Adrenal gland (tissue), 9 donors: ENCODE measurements at regions not wholly inside any gene's neighbourhood (a gene's known extent, or its start where the extent isn't known, plus 50 kb on each side); places are given as distances from the start of the nearest gene placed in this dataset.

Experiments
- DNase-seq, 7 donors: peaks; one replicate each; pipeline ENCODE4 v3.0.0-alpha.2; 2019 to 2020
- H3K27ac ChIP-seq, 5 donors: fragments of 200-600 bp; sonication (generic) in 4 of 5; 1 replicate in 3 of 5; 2 replicates in 2 of 5; pipeline versions ENCODE4 v1.5.1 to v1.8.0; 2016 to 2020; ENCODE audit warnings: mild to moderate bottlenecking in 1 of 5
- H3K27me3 ChIP-seq: fragments of 200-600 bp; 2 replicates; pipeline ENCODE4 v1.8.0; 2021
- H3K36me3 ChIP-seq, 2 donors: fragments of 200-600 bp; replicated peaks in 1 of 2; 1 replicate in 1 of 2; 2 replicates in 1 of 2; pipeline versions ENCODE4 v1.5.1 to v1.8.0; 2018 to 2022
- H3K4me1 ChIP-seq, 2 donors: fragments of 200-600 bp; replicated peaks in 1 of 2; 1 replicate in 1 of 2; 2 replicates in 1 of 2; pipeline versions ENCODE4 v1.5.1 to v1.8.0; 2018 to 2021
- H3K4me3 ChIP-seq, 4 donors: fragments of 200-600 bp; sonication (generic) in 3 of 4; one replicate each; pipeline ENCODE4 v1.5.1; 2016 to 2018
- H3K9me3 ChIP-seq, 3 donors: fragments of 200-600 bp; sonication (generic) in 1 of 3; replicated peaks in 1 of 3; 1 replicate in 2 of 3; 2 replicates in 1 of 3; pipeline versions ENCODE4 v1.5.1 to v1.8.0; 2016 to 2021
- POLR2A ChIP-seq, 2 donors: fragments of 450-650 bp; IDR thresholded peaks; one replicate each; pipeline ENCODE4 v1.6.1; 2017; ENCODE audit warnings: antibody characterized with exemption in 2 of 2, mild to moderate bottlenecking in 2 of 2, moderate library complexity in 1 of 2
- WGBS, 4 donors: extraction: QIAGEN DNeasy Blood & Tissue Kit in 2 of 4; methylation state at CpG; one replicate each; pipeline versions ENCODE4 v1.1.5 to v1.1.7; 2013 to 2017; 5-methylcytosine and 5-hydroxymethylcytosine counted together
- intact Hi-C, 2 donors: fragments of 100-400 bp; cut with DNase I; formaldehyde crosslinking; loops; one replicate each; pipeline versions ENCODE4 v1.14.1 to v1.15.0; 2022 to 2023
- TF ChIP-seq, protein P1 (sequence below), 6 experiments: fragments of 450-650 bp in 4 of 6; fragments of 200-600 bp in 2 of 6; sonication (generic) in 1 of 6; IDR thresholded peaks; 1 replicate in 5 of 6; 2 replicates in 1 of 6; pipeline versions ENCODE4 v1.5.1 to v1.8.0; 2016 to 2021; ENCODE audit warnings: antibody characterized with exemption in 6 of 6, mild to moderate bottlenecking in 2 of 6, moderate library complexity in 1 of 6
- donor health status: healthy with polysubstance abuse.
- donor health status: Bipolar disorder and iron deficiency.
- donor health status: DM: yes; HTN: yes; CAD: no.
- donor health status: DM: no; HTN: no; CAD: no.
- donor health status: DM: no; HTN: no; CAD: no.

DNA sequence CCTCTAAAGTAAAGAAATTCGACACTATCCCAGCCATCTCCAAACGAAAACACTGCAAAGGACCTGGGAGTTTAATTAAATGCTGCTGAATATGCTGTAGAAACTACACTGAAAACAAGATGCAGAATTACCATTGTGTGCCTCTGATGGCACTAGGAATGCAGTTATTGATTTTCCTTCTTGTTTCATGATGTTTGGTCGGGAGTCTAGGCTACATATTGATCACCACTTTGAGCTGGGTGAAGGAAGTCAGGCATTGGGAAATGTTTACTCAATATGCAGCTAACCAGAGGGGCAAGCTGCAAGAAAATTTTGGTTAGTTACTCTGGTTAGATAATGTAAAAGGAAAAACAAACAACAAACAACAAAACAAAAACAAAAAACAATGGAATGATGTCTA, 650.7 kb upstream of the GALNTL6 start:
- Histone ChIP-seq H3K36me3 (no peaks in the 10 kb centered on the region), H3K27ac (no peak overlapping the region), H3K27me3 (no peaks in the 10 kb centered on the region), H3K4me1 (no peaks in the 10 kb centered on the region), H3K4me3 (no peak overlapping the region), H3K9me3 (no peaks in the 10 kb centered on the region)
- intact Hi-C loops = no loop called here
- WGBS, 4 donors = 61 to 78% (median 67%) methylated on average over 3 of the region's 3 CpGs
- TF ChIP-seq, protein P1, sequence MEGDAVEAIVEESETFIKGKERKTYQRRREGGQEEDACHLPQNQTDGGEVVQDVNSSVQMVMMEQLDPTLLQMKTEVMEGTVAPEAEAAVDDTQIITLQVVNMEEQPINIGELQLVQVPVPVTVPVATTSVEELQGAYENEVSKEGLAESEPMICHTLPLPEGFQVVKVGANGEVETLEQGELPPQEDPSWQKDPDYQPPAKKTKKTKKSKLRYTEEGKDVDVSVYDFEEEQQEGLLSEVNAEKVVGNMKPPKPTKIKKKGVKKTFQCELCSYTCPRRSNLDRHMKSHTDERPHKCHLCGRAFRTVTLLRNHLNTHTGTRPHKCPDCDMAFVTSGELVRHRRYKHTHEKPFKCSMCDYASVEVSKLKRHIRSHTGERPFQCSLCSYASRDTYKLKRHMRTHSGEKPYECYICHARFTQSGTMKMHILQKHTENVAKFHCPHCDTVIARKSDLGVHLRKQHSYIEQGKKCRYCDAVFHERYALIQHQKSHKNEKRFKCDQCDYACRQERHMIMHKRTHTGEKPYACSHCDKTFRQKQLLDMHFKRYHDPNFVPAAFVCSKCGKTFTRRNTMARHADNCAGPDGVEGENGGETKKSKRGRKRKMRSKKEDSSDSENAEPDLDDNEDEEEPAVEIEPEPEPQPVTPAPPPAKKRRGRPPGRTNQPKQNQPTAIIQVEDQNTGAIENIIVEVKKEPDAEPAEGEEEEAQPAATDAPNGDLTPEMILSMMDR (IDR thresholded peaks at IDR 0.05) = no peak
- no peak for TF ChIP-seq POLR2A (IDR thresholded peaks at IDR 0.05)
- no peak for DNase-seq

GRCh38 chr4:171157462-171158082, 655.6 kb upstream of the GALNTL6 start:
- TF ChIP-seq, protein P1 (IDR thresholded peaks at IDR 0.05) = no peak
- no peak for TF ChIP-seq POLR2A (IDR thresholded peaks at IDR 0.05)
- DNase-seq = no peak
- Histone ChIP-seq H3K27ac (no peak overlapping the region), H3K9me3 (no peaks in the 10 kb centered on the region), H3K27me3 (no peaks in the 10 kb centered on the region), H3K4me1 (no peaks in the 10 kb centered on the region), H3K4me3 (no peak overlapping the region), H3K36me3 (no peaks in the 10 kb centered on the region)
- intact Hi-C loops = no loop called here
- WGBS, 4 donors = 48 to 57% (median 52%) methylated on average over 7 of the region's 7 CpGs

DNA sequence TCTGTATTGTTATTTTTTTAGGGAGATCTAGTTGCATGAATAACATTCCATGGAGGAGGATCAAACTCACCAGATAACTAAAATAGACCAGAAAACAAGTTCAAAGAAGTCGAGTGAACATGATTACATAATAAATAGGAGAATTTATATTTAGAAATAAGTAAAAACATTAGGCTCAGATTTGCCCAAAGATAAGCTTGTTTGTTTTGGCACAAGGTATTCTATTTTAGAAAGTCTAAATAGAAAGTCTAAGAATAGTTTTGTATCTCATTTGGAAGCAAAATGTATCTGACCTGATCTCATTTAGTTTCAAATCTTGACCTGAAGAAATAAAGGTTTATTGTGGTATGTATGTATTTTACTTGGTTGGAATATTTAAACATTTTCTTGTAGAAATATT, 670.6 kb upstream of the GALNTL6 start:
- no peak overlapping the region for H3K4me3 ChIP-seq
- H3K4me1 ChIP-seq = no peaks in the 10 kb centered on the region
- whole genome bisulfite sequencing, 4 donors = 3 to 10% (median 3%) methylated on average over 1 of the region's 1 CpG
- no peak for DNase-seq
- no peak overlapping the region for H3K27ac ChIP-seq
- intact Hi-C loops = no loop called here
- H3K36me3 ChIP-seq = no peaks in the 10 kb centered on the region
- TF ChIP-seq, protein P1 (IDR thresholded peaks at IDR 0.05) = no peak
- TF ChIP-seq POLR2A (IDR thresholded peaks at IDR 0.05) = no peak
- H3K27me3 ChIP-seq = no peaks in the 10 kb centered on the region
- H3K9me3 ChIP-seq = no peaks in the 10 kb centered on the region

DNA sequence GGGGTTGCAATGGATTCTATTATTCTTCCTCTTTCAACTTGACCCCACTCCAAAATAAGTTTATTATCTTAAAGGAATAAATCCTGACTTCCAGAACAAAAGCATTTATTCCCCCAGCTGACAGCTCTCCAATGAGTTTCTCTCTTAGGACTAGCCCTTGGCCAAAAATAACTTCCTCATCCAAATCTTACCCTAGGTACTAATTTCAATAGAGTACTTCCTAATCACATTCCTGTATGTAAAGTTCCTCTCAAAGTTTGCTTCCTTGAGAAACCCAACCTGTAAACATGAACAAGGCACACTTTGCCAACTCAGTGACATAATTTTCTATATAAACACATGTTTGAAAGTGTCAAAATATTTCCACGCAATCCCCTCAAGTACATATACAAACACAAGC, 671.2 kb upstream of the GALNTL6 start:
- H3K27me3 ChIP-seq = no peaks in the 10 kb centered on the region
- no peak for TF ChIP-seq POLR2A (IDR thresholded peaks at IDR 0.05)
- TF ChIP-seq, protein P1 (IDR thresholded peaks at IDR 0.05) = no peak
- H3K4me1 ChIP-seq = no peaks in the 10 kb centered on the region
- intact Hi-C loops = no loop called here
- H3K4me3 ChIP-seq = no peak overlapping the region
- no peaks in the 10 kb centered on the region for H3K36me3 ChIP-seq
- H3K27ac ChIP-seq = no peak overlapping the region
- WGBS, 4 donors = 67 to 85% (median 73%) methylated on average over 1 of the region's 1 CpG
- no peak for DNase-seq
- no peaks in the 10 kb centered on the region for H3K9me3 ChIP-seq
